SK-N-MC (cell line): ENCODE measurements at regions not wholly inside any gene's neighbourhood (a gene's known extent, or its start where the extent isn't known, plus 50 kb on each side); places are given as distances from the start of the nearest gene placed in this dataset.

Experiments
- EZH2 ChIP-seq: fragments of 200-600 bp; sonication (generic); IDR thresholded peaks from one replicate; pipeline ENCODE4 v1.6.1; 2017; ENCODE audit warnings: antibody characterized with exemption
- FOXP2 ChIP-seq: optimal IDR thresholded peaks from 2 replicates; pipeline ENCODE3; 2011; ENCODE audit warnings: mild to moderate bottlenecking, moderate library complexity; ENCODE audit not compliant: insufficient read depth; ENCODE audit errors: extremely low read length, control extremely low read depth

DNA sequence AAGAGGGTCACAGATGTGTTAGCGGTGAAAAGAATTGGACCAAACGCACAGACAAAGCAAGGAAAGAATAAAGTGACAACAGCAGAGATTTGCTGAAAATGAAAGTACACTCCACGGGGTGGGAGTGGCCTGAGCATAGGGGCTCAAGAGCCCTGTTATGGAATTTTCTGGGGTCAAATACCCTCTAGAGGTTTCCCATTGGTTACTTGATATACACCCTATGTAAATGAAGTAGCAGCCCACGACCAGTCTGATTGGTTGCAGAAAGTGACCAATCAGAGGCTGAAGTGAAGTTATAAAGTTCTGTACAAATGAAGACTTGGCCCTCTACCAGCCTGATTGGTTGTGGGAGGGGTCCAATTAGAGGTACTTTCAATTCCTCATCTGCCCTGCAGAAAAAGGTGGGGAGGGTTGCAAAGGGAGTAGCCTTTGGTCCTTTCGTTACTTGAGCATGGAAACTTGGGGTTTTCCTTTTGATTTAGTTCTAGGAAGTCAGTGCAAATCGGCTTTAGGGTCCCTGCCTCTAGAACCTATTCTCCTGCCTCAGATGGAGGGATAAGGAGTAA lies 125.6 kb upstream of the PRPS1L1 start:
- no peak for TF ChIP-seq EZH2
- no peak for TF ChIP-seq FOXP2
